ENCODE measurements at regions not wholly inside any gene's neighbourhood (a gene's known extent, or its start where the extent isn't known, plus 50 kb on each side); places are given as distances from the start of the nearest gene placed in this dataset.
A peak's percentile ranks its signal among the peaks of the same experiment; 100 is the strongest.

GRCh38 chr4:12761694-12762093 is 722.4 kb downstream of the RAB28 start:
- no peak for DNase-seq (ENCODE audit: low read depth)
- no peak for TF ChIP-seq CTCF (conservative IDR thresholded peaks at IDR 0.05; ENCODE audit: low read depth, low read length)
- H3K4me3 ChIP-seq (ENCODE audit: low read length), result no peak overlapping the region

- DNase-seq (ENCODE audit: low read depth), result no peak
- no peak overlapping the region for H3K4me3 ChIP-seq (ENCODE audit: low read length)
- TF ChIP-seq CTCF (conservative IDR thresholded peaks at IDR 0.05; ENCODE audit: low read depth, low read length), result no peak
Measured at GRCh38 chr4:12747154-12747553, 737.0 kb downstream of the RAB28 start.

GRCh38 chr4:12746221-12746620 is 737.9 kb downstream of the RAB28 start:
- no peak for TF ChIP-seq CTCF (conservative IDR thresholded peaks at IDR 0.05; ENCODE audit: low read depth, low read length)
- H3K4me3 ChIP-seq (ENCODE audit: low read length), result no peak overlapping the region
- DNase-seq (ENCODE audit: low read depth), result no peak

- DNase-seq (ENCODE audit: low read depth), result no peak
- no peak overlapping the region for H3K4me3 ChIP-seq (ENCODE audit: low read length)
- no peak for TF ChIP-seq CTCF (conservative IDR thresholded peaks at IDR 0.05; ENCODE audit: low read depth, low read length)
Measured at GRCh38 chr4:12734586-12734985, 749.6 kb downstream of the RAB28 start.

GRCh38 chr4:12729384-12729783 is 754.8 kb downstream of the RAB28 start:
- no peak overlapping the region for H3K4me3 ChIP-seq (ENCODE audit: low read length)
- TF ChIP-seq CTCF (conservative IDR thresholded peaks at IDR 0.05; ENCODE audit: low read depth, low read length), result peak; percentile 40
- no peak for DNase-seq (ENCODE audit: low read depth)

GRCh38 chr4:12724510-12724909 is 759.6 kb downstream of the RAB28 start:
- TF ChIP-seq CTCF (conservative IDR thresholded peaks at IDR 0.05; ENCODE audit: low read depth, low read length), result peak; percentile 65
- no peak for DNase-seq (ENCODE audit: low read depth)
- no peak overlapping the region for H3K4me3 ChIP-seq (ENCODE audit: low read length)

GRCh38 chr4:12723849-12724447 is 760.2 kb downstream of the RAB28 start:
- no peak overlapping the region for H3K4me3 ChIP-seq (ENCODE audit: low read length)
- TF ChIP-seq CTCF (conservative IDR thresholded peaks at IDR 0.05; ENCODE audit: low read depth, low read length), result peak; percentile 32
- DNase-seq (ENCODE audit: low read depth), result no peak

All from retinal pigment epithelial cell (primary cell).